SK-N-SH treated with all-trans-retinoic acid at 6 μM for 48 hours (cell line): ENCODE measurements at regions not wholly inside any gene's neighbourhood (a gene's known extent, or its start where the extent isn't known, plus 50 kb on each side); places are given as distances from the start of the nearest gene placed in this dataset.

Experiments used
- ATAC-seq: fragments of 200-7000 bp; cut with Tn5 transposase; 3 replicates; pipeline ENCODE4 v1.9.1; 2020; ENCODE audit warnings: mild to moderate bottlenecking, moderate library complexity
- ARNTL ChIP-seq: fragments of 450-650 bp; formaldehyde crosslinking; IDR thresholded peaks from 2 replicates; pipeline ENCODE4 v1.5.0; 2020; ENCODE audit warnings: low read depth, mild to moderate bottlenecking, moderate library complexity, borderline replicate concordance
- BACH2 ChIP-seq: fragments of 250-450 bp; sonication (Bioruptor Pico); IDR thresholded peaks from 2 replicates; pipeline ENCODE4 v1.9.0; 2021; ENCODE audit warnings: mild to moderate bottlenecking, borderline replicate concordance
- CREB5 ChIP-seq: fragments of 250-450 bp; sonication (Bioruptor Pico); IDR thresholded peaks from 2 replicates; pipeline ENCODE4 v1.5.1; 2020; ENCODE audit warnings: low read depth, mild to moderate bottlenecking, moderate library complexity
- CSDC2 ChIP-seq: fragments of 250-450 bp; sonication (Bioruptor Pico); IDR thresholded peaks from 2 replicates; pipeline ENCODE4 v1.5.0; 2020; ENCODE audit warnings: mild to moderate bottlenecking, moderate library complexity
- CSRNP3 ChIP-seq: fragments of 250-450 bp; sonication (Bioruptor Pico); IDR thresholded peaks from 2 replicates; pipeline ENCODE4 v1.5.1; 2021; ENCODE audit warnings: mild to moderate bottlenecking, moderate library complexity
- ESRRG ChIP-seq: fragments of 250-450 bp; sonication (Bioruptor Pico); IDR thresholded peaks from 2 replicates; pipeline ENCODE4 v1.6.1; 2021; ENCODE audit warnings: mild to moderate bottlenecking
- GLIS3 ChIP-seq: fragments of 250-450 bp; sonication (Bioruptor Pico); IDR thresholded peaks from 2 replicates; pipeline ENCODE4 v1.5.0; 2020; ENCODE audit warnings: mild to moderate bottlenecking, moderate library complexity
- ISL1 ChIP-seq: fragments of 250-450 bp; sonication (Bioruptor Pico); IDR thresholded peaks from 2 replicates; pipeline ENCODE4 v2.1.2; 2022; ENCODE audit warnings: mild to moderate bottlenecking, moderate library complexity
- OSR1 ChIP-seq: fragments of 250-450 bp; sonication (Bioruptor Pico); IDR thresholded peaks from 2 replicates; pipeline ENCODE4 v1.8.0; 2022; ENCODE audit warnings: moderate library complexity, mild to moderate bottlenecking, inconsistent platforms
- POU6F1 ChIP-seq: fragments of 250-450 bp; sonication (Bioruptor Pico); IDR thresholded peaks from 2 replicates; pipeline ENCODE4 v1.8.0; 2021; ENCODE audit warnings: low read depth, mild to moderate bottlenecking, moderate library complexity, borderline replicate concordance
- PPARA ChIP-seq: fragments of 250-450 bp; sonication (Bioruptor Pico); IDR thresholded peaks from 2 replicates; pipeline ENCODE4 v1.5.0; 2020; ENCODE audit warnings: mild to moderate bottlenecking, borderline replicate concordance
- SNAI2 ChIP-seq: fragments of 250-450 bp; sonication (Bioruptor Pico); IDR thresholded peaks from 2 replicates; pipeline ENCODE4 v1.5.0; 2020; ENCODE audit warnings: mild to moderate bottlenecking, moderate library complexity
- TCF4 ChIP-seq: fragments of 250-450 bp; sonication (Bioruptor Pico); IDR thresholded peaks from 2 replicates; pipeline ENCODE4 v1.8.0; 2021; ENCODE audit warnings: mild to moderate bottlenecking, moderate library complexity, borderline replicate concordance
- TOX ChIP-seq: fragments of 250-450 bp; sonication (Bioruptor Pico); IDR thresholded peaks from 2 replicates; pipeline ENCODE4 v1.8.0; 2021; ENCODE audit warnings: mild to moderate bottlenecking, moderate library complexity, borderline replicate concordance
- TSHZ2 ChIP-seq: fragments of 250-450 bp; sonication (Bioruptor Pico); IDR thresholded peaks from 2 replicates; pipeline ENCODE4 v1.5.0; 2020; ENCODE audit warnings: mild to moderate bottlenecking, moderate library complexity
- ZC3H10 ChIP-seq: fragments of 250-450 bp; sonication (Bioruptor Pico); IDR thresholded peaks from 2 replicates; pipeline ENCODE4 v1.5.1; 2021; ENCODE audit warnings: mild to moderate bottlenecking, moderate library complexity
- ZFP30 ChIP-seq: fragments of 450-650 bp; formaldehyde crosslinking; IDR thresholded peaks from 2 replicates; pipeline ENCODE4 v1.5.0; 2022; ENCODE audit warnings: mild to moderate bottlenecking, moderate library complexity
- ZNF565 ChIP-seq: fragments of 450-650 bp; formaldehyde crosslinking; conservative IDR thresholded peaks from 2 replicates; pipeline ENCODE4 v1.5.0; 2020; ENCODE audit warnings: low read depth, mild to moderate bottlenecking, moderate library complexity
- ZNF70 ChIP-seq: fragments of 450-650 bp; formaldehyde crosslinking; IDR thresholded peaks from 2 replicates; pipeline ENCODE4 v1.5.0; 2020; ENCODE audit warnings: mild to moderate bottlenecking, moderate library complexity
- ZNF8 ChIP-seq: fragments of 450-650 bp; formaldehyde crosslinking; IDR thresholded peaks from 2 replicates; pipeline ENCODE4 v1.5.0; 2020; ENCODE audit warnings: mild to moderate bottlenecking, moderate library complexity
- TF ChIP-seq, protein P1 (sequence below): fragments of 250-450 bp; sonication (Bioruptor Pico); IDR thresholded peaks from 2 replicates; pipeline ENCODE4 v1.8.0; 2020; ENCODE audit warnings: mild to moderate bottlenecking, moderate library complexity, borderline replicate concordance

GRCh38 chr10:128247576-128247975 lies 121.4 kb upstream of the MKI67 start:
- ATAC-seq, result no peak
- TF ChIP-seq TOX (CRISPR knock-in tag) (no peak), TSHZ2 (no peak), PPARA (CRISPR knock-in tag) (no peak), ZNF8 (no peak)
- TF ChIP-seq, protein P1, sequence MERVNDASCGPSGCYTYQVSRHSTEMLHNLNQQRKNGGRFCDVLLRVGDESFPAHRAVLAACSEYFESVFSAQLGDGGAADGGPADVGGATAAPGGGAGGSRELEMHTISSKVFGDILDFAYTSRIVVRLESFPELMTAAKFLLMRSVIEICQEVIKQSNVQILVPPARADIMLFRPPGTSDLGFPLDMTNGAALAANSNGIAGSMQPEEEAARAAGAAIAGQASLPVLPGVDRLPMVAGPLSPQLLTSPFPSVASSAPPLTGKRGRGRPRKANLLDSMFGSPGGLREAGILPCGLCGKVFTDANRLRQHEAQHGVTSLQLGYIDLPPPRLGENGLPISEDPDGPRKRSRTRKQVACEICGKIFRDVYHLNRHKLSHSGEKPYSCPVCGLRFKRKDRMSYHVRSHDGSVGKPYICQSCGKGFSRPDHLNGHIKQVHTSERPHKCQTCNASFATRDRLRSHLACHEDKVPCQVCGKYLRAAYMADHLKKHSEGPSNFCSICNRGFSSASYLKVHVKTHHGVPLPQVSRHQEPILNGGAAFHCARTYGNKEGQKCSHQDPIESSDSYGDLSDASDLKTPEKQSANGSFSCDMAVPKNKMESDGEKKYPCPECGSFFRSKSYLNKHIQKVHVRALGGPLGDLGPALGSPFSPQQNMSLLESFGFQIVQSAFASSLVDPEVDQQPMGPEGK (CRISPR knock-in tag), result no peak
- TF ChIP-seq, all 23 proteins: peak for 0

DNA sequence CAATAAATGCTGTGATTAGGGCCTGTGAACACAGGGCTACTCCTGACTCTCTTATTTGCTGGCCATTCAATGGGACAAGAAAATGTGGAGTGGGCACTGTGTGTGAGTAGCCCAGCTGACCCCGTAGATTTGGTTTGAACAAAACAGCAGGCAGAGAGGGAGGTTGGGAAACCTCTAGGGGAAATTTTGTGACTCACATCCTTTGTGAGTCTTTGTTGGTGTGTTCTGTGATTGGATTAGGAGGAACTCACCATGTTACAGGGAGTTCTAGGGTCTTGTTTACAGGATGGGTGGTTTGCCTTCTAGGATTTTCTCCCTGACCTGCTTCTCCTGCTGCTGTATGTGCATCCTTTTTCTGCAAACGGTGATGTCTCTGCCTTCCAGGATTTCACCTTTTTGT lies 128.3 kb upstream of the MKI67 start:
- no peak for TF ChIP-seq TOX (CRISPR knock-in tag)
- TF ChIP-seq CSDC2 (CRISPR knock-in tag), result no peak
- no peak for TF ChIP-seq ISL1 (CRISPR knock-in tag)
- TF ChIP-seq, all 23 proteins: peak for 0
- no peak for ATAC-seq

DNA sequence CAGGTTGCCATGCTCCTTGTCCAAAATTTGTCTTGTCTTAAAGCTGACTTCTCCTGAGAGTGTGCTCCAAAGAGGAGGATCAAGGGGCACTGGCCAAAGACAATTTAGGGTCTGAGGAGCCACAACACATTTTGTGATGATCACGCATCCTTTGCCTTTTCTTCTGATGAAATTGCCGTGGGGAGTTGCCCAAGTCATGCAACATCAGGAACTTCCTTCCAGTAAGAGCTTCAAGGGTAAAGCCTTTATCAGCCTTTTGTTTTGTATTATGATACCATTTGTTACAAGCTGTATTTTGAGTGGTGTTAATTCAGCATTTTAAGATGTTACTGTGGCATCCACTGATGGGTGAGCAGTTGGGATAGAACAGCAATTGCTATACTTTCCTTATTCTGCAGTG lies 131.2 kb upstream of the MKI67 start:
- TF ChIP-seq ARNTL, result no peak
- no peak for TF ChIP-seq CSDC2 (CRISPR knock-in tag)
- no peak for TF ChIP-seq ZC3H10 (CRISPR knock-in tag)
- no peak for TF ChIP-seq ZNF70
- no peak for TF ChIP-seq POU6F1 (CRISPR knock-in tag)
- no peak for TF ChIP-seq GLIS3
- no peak for TF ChIP-seq TSHZ2
- TF ChIP-seq TOX (CRISPR knock-in tag), result no peak
- no peak for TF ChIP-seq ZNF565 (CRISPR knock-in tag)
- no peak for TF ChIP-seq ZFP30 (CRISPR knock-in tag)
- TF ChIP-seq, all 23 proteins: peak for 0
- ATAC-seq, result no peak

DNA sequence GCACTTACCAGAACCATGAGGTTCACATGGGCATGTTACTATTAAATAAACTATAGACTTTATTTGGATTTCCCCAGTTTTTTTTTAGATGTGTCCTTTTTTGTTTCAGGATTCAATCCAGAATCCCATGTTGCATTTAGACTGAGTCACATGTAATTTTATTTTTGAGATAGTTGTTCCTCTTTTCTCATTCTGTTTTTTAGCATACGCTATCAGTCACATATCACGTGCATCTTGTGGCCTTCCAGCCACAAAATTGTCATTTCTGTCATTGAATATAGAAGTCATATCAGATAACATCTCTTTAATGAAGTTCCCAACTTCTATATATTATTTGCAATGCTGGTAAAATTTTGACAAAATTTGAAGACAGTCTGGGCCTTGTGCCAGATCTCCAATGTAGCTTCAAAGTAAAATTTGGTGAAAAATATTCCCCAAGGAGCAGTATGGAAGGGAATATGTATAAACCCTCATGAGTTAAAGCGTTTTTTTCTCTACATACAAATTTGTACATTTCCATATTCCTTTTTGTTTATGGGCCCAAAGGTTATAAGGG lies 132.3 kb upstream of the MKI67 start:
- no peak for ATAC-seq
- TF ChIP-seq, protein P1 (CRISPR knock-in tag), result no peak
- TF ChIP-seq ZFP30 (CRISPR knock-in tag) (no peak), ZNF8 (no peak), SNAI2 (CRISPR knock-in tag) (no peak), CREB5 (CRISPR knock-in tag) (no peak), CSRNP3 (CRISPR knock-in tag) (no peak), TCF4 (CRISPR knock-in tag) (no peak), ZNF565 (CRISPR knock-in tag) (no peak), ESRRG (CRISPR knock-in tag) (no peak), BACH2 (no peak), ISL1 (CRISPR knock-in tag) (no peak), OSR1 (CRISPR knock-in tag) (no peak), ZC3H10 (CRISPR knock-in tag) (no peak), GLIS3 (no peak)
